ENCODE measurements at regions not wholly inside any gene's neighbourhood (a gene's known extent, or its start where the extent isn't known, plus 50 kb on each side); places are given as distances from the start of the nearest gene placed in this dataset.

DNA sequence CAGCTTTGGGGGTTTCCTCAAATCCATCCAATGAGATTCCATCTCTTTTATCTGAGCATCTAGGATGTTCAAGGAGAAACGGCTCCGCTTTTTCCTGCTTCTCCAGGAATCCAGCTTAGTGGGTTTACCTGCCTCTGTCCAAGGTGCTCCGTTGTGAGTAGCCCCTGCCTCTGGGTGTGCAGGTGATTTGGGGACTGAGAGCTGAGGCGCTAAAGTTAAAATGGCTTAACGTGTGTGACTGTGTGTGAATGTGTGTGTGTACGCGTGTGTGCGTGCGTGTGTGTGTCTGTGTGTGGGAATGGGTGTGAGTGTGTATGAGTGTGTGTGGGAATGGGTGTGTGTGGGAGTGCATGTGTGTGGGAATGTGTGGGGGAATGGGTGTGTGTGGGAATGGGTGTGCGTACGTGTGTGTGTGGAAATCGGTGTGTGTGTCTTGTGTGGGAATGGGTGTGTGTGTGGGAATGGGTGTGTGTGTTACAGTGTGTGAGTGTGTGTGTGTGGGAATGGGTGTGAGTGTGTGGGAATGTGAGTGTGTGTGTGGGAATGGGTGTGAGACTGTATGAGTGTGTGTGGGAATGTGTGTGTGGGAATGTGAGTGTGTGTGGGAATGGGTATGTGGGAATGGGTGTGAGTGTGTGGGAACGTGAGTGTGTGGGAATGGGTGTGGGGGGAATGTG, 90.2 kb upstream of the INSIG1 start:
- RAD21 ChIA-PET (ENCODE audit: low non-redundant PET in 1 of 2, low total read pairs in 2 of 2, uncharacterized antibody in 2 of 2, unreplicated experiment in 2 of 2): no interaction called here
- no peaks in the 10 kb centered on the region for H3K79me2 ChIP-seq (ENCODE audit: insufficient read depth, low read length)
- DNase-seq (ENCODE audit: low read depth, low spot score) (no peak), ATAC-seq (no peak)
- no peaks in the 10 kb centered on the region for H3K9me3 ChIP-seq (ENCODE audit: control insufficient read depth in 1 of 2, insufficient read depth in 1 of 2, low read depth in 1 of 2, low read length in 2 of 2)
- no peak overlapping the region for H3K9ac ChIP-seq (ENCODE audit: low read length)
- H3K36me3 ChIP-seq (ENCODE audit: control insufficient read depth in 1 of 2, insufficient read depth in 2 of 2, low read length in 2 of 2): no peaks in the 10 kb centered on the region
- H3K4me2 ChIP-seq (ENCODE audit: low read length): no peak overlapping the region
- no peak overlapping the region for H3K4me3 ChIP-seq (replicated peaks in 1 of 2; ENCODE audit: low read depth in 1 of 2, low read length in 2 of 2)
- CTCF ChIA-PET: no interaction called here
- no peaks in the 10 kb centered on the region for H4K20me1 ChIP-seq (ENCODE audit: insufficient read depth)
- H3K9me2 ChIP-seq (ENCODE audit: insufficient read depth): no peaks in the 10 kb centered on the region
- no peak for TF ChIP-seq JUND (IDR thresholded peaks at IDR 0.05)
- TF ChIP-seq EGR1 (IDR thresholded peaks at IDR 0.05; ENCODE audit: low read depth): no peak
- TF ChIP-seq YY1 (IDR thresholded peaks at IDR 0.05; ENCODE audit: extremely low read depth, insufficient replicate concordance, low read depth, low read length): no peak
- TF ChIP-seq TCF7L2 (IDR thresholded peaks at IDR 0.05; ENCODE audit: borderline replicate concordance, extremely low read depth, insufficient read depth, insufficient read length): no peak
- TF ChIP-seq, protein P1, sequence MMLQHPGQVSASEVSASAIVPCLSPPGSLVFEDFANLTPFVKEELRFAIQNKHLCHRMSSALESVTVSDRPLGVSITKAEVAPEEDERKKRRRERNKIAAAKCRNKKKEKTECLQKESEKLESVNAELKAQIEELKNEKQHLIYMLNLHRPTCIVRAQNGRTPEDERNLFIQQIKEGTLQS (IDR thresholded peaks at IDR 0.05): no peak
- TF ChIP-seq RAD21 (IDR thresholded peaks at IDR 0.05; ENCODE audit: low read depth): no peak
- no peak for TF ChIP-seq SRF (IDR thresholded peaks at IDR 0.05; ENCODE audit: low read depth)
- no peak for TF ChIP-seq SIN3A (IDR thresholded peaks at IDR 0.05; ENCODE audit: low read depth)
- TF ChIP-seq ZNF274 (IDR thresholded peaks at IDR 0.05; ENCODE audit: low read depth, low read length): no peak
- no peak for TF ChIP-seq ZFX (IDR thresholded peaks at IDR 0.05)
- TF ChIP-seq CBX3 (IDR thresholded peaks at IDR 0.05; ENCODE audit: low read depth): no peak
- TF ChIP-seq POLR2AphosphoS5 (IDR thresholded peaks at IDR 0.05; ENCODE audit: low read depth, low read length): no peak
- TF ChIP-seq EZH2 (IDR thresholded peaks at IDR 0.05): no peak
- no peak for TF ChIP-seq POLR2A (IDR thresholded peaks at IDR 0.05; ENCODE audit: borderline replicate concordance, extremely low read depth, insufficient read depth, insufficient read length)
- TF ChIP-seq SP1 (IDR thresholded peaks at IDR 0.05; ENCODE audit: low read depth): no peak
- no peak for TF ChIP-seq CEBPB (IDR thresholded peaks at IDR 0.05; ENCODE audit: low read depth)
- no peak for TF ChIP-seq EZH2phosphoT487 (IDR thresholded peaks at IDR 0.05; ENCODE audit: borderline replicate concordance)
- TF ChIP-seq FOSL1 (IDR thresholded peaks at IDR 0.05; ENCODE audit: low read depth): no peak
- TF ChIP-seq, protein P2, sequence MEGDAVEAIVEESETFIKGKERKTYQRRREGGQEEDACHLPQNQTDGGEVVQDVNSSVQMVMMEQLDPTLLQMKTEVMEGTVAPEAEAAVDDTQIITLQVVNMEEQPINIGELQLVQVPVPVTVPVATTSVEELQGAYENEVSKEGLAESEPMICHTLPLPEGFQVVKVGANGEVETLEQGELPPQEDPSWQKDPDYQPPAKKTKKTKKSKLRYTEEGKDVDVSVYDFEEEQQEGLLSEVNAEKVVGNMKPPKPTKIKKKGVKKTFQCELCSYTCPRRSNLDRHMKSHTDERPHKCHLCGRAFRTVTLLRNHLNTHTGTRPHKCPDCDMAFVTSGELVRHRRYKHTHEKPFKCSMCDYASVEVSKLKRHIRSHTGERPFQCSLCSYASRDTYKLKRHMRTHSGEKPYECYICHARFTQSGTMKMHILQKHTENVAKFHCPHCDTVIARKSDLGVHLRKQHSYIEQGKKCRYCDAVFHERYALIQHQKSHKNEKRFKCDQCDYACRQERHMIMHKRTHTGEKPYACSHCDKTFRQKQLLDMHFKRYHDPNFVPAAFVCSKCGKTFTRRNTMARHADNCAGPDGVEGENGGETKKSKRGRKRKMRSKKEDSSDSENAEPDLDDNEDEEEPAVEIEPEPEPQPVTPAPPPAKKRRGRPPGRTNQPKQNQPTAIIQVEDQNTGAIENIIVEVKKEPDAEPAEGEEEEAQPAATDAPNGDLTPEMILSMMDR (IDR thresholded peaks at IDR 0.05 in 2 of 3, conservative IDR thresholded peaks at IDR 0.05 in 1 of 3; ENCODE audit: borderline replicate concordance in 1 of 3, insufficient read depth in 1 of 3, low read depth in 2 of 3, low read length in 2 of 3): no peak
- BruUV-seq (replicated peaks): no TSS peak
- POLR2A ChIA-PET: no interaction called here
- no peak overlapping the region for H3K27ac ChIP-seq (ENCODE audit: low read depth, low read length)
- intact Hi-C loops (cut with micrococcal nuclease): loop anchor here (5.0 kb wide), 1 partner anchor 205 kb away; the partner anchor contains the start of gene PAXIP1
- H3K4me1 ChIP-seq (ENCODE audit: control insufficient read depth in 1 of 2, insufficient read depth in 2 of 2, low read length in 2 of 2): peaks cover 30 to 51% of the 10 kb centered on the region in 2 experiments
- no peak overlapping the region for H2AFZ ChIP-seq (ENCODE audit: low read depth, low read length, poor library complexity, severe bottlenecking)
- H3K27me3 ChIP-seq (ENCODE audit: insufficient read depth, low read length): no peaks in the 10 kb centered on the region
